ENCODE measurements at regions not wholly inside any gene's neighbourhood (a gene's known extent, or its start where the extent isn't known, plus 50 kb on each side); places are given as distances from the start of the nearest gene placed in this dataset.

GRCh38 chr13:57948884-57949283 is 317.3 kb downstream of the PCDH17 start:
- TF ChIP-seq CTCF (IDR thresholded peaks at IDR 0.05) = no peak
- intact Hi-C loops (cut with micrococcal nuclease) = no loop called here
- H3K4me3 ChIP-seq (ENCODE audit: low read length) = no peak overlapping the region
- peaks cover 10% of the 10 kb centered on the region for H3K36me3 Mint-ChIP-seq
- DNase-seq (no peak), ATAC-seq (no peak)
- no peak overlapping the region for H3K4me3 Mint-ChIP-seq
- H3K27ac Mint-ChIP-seq = no peak overlapping the region
- peaks cover 19 to 23% of the 10 kb centered on the region in 2 donors for H3K9me3 Mint-ChIP-seq
- H3K27ac ChIP-seq (ENCODE audit: low read length) = no peak overlapping the region
- no peaks in the 10 kb centered on the region for H3K9me3 ChIP-seq (ENCODE audit: control insufficient read depth, insufficient read depth, low read length)
- H3K27me3 ChIP-seq (ENCODE audit: control insufficient read depth, insufficient read depth, low read length) = no peaks in the 10 kb centered on the region
- no peaks in the 10 kb centered on the region for H3K4me1 ChIP-seq (ENCODE audit: control insufficient read depth, insufficient read depth, low read length)
- no peaks in the 10 kb centered on the region for H3K27me3 Mint-ChIP-seq (ENCODE audit: low read depth in 2 of 2)
- no peaks in the 10 kb centered on the region for H3K36me3 ChIP-seq (ENCODE audit: control insufficient read depth, insufficient read depth, low read length)
- H3K4me1 Mint-ChIP-seq = no peaks in the 10 kb centered on the region
- 50% methylated on average over 1 of the region's 3 CpGs for WGBS (ENCODE audit: insufficient coverage)

GRCh38 chr13:57969951-57970350 is 338.4 kb downstream of the PCDH17 start:
- no peak overlapping the region for H3K4me3 ChIP-seq (ENCODE audit: low read length)
- H3K27me3 ChIP-seq (ENCODE audit: control insufficient read depth, insufficient read depth, low read length) = no peaks in the 10 kb centered on the region
- Mint-ChIP-seq H3K27ac (no peak overlapping the region), H3K36me3 (peaks cover 32% of the 10 kb centered on the region), H3K9me3 (peaks cover 26 to 32% of the 10 kb centered on the region in 2 donors), H3K4me3 (no peak overlapping the region), H3K4me1 (no peaks in the 10 kb centered on the region), H3K27me3 (ENCODE audit: low read depth in 2 of 2) (no peaks in the 10 kb centered on the region)
- DNase-seq = no peak
- H3K36me3 ChIP-seq (ENCODE audit: control insufficient read depth, insufficient read depth, low read length) = no peaks in the 10 kb centered on the region
- intact Hi-C loops (cut with micrococcal nuclease) = no loop called here
- no CpG with 5 or more reads among the region's 1 CpG for WGBS (ENCODE audit: insufficient coverage)
- no peak for TF ChIP-seq CTCF (IDR thresholded peaks at IDR 0.05)
- H3K27ac ChIP-seq (ENCODE audit: low read length) = no peak overlapping the region
- ATAC-seq = no peak
- no peaks in the 10 kb centered on the region for H3K4me1 ChIP-seq (ENCODE audit: control insufficient read depth, insufficient read depth, low read length)
- H3K9me3 ChIP-seq (ENCODE audit: control insufficient read depth, insufficient read depth, low read length) = peaks cover 6% of the 10 kb centered on the region

- intact Hi-C loops (cut with micrococcal nuclease) = no loop called here
- Histone ChIP-seq H3K36me3 (ENCODE audit: control insufficient read depth, insufficient read depth, low read length) (no peaks in the 10 kb centered on the region), H3K4me1 (ENCODE audit: control insufficient read depth, insufficient read depth, low read length) (no peaks in the 10 kb centered on the region), H3K9me3 (ENCODE audit: control insufficient read depth, insufficient read depth, low read length) (peaks cover 6% of the 10 kb centered on the region), H3K27ac (ENCODE audit: low read length) (no peak overlapping the region), H3K27me3 (ENCODE audit: control insufficient read depth, insufficient read depth, low read length) (no peaks in the 10 kb centered on the region), H3K4me3 (ENCODE audit: low read length) (no peak overlapping the region)
- H3K4me3 Mint-ChIP-seq = no peak overlapping the region
- peaks cover 32% of the 10 kb centered on the region for H3K36me3 Mint-ChIP-seq
- no peaks in the 10 kb centered on the region for H3K27me3 Mint-ChIP-seq (ENCODE audit: low read depth in 2 of 2)
- ATAC-seq (no peak), DNase-seq (no peak)
- H3K9me3 Mint-ChIP-seq = peaks cover 25 to 30% of the 10 kb centered on the region in 2 donors
- WGBS (ENCODE audit: insufficient coverage) = 89% methylated on average over 1 of the region's 1 CpG
- H3K27ac Mint-ChIP-seq = no peak overlapping the region
- H3K4me1 Mint-ChIP-seq = no peaks in the 10 kb centered on the region
- TF ChIP-seq CTCF (IDR thresholded peaks at IDR 0.05) = no peak
Observed at GRCh38 chr13:57970404-57970803, 338.9 kb downstream of the PCDH17 start.

GRCh38 chr13:57982782-57983181 is 351.2 kb downstream of the PCDH17 start:
- no peak for ATAC-seq
- peaks cover 6% of the 10 kb centered on the region for H3K36me3 Mint-ChIP-seq
- H3K27ac Mint-ChIP-seq = no peak overlapping the region
- no peaks in the 10 kb centered on the region for H3K27me3 Mint-ChIP-seq (ENCODE audit: low read depth in 2 of 2)
- H3K4me1 Mint-ChIP-seq = no peaks in the 10 kb centered on the region
- intact Hi-C loops (cut with micrococcal nuclease) = no loop called here
- Histone ChIP-seq H3K36me3 (ENCODE audit: control insufficient read depth, insufficient read depth, low read length) (no peaks in the 10 kb centered on the region), H3K9me3 (ENCODE audit: control insufficient read depth, insufficient read depth, low read length) (no peaks in the 10 kb centered on the region), H3K4me3 (ENCODE audit: low read length) (no peak overlapping the region), H3K4me1 (ENCODE audit: control insufficient read depth, insufficient read depth, low read length) (no peaks in the 10 kb centered on the region), H3K27me3 (ENCODE audit: control insufficient read depth, insufficient read depth, low read length) (no peaks in the 10 kb centered on the region), H3K27ac (ENCODE audit: low read length) (no peak overlapping the region)
- H3K4me3 Mint-ChIP-seq = no peak overlapping the region
- H3K9me3 Mint-ChIP-seq = peaks cover 12 to 14% of the 10 kb centered on the region in 2 donors
- TF ChIP-seq CTCF (IDR thresholded peaks at IDR 0.05) = no peak
- no peak for DNase-seq
